Natural killer cell (primary cell): ENCODE measurements at regions not wholly inside any gene's neighbourhood (a gene's known extent, or its start where the extent isn't known, plus 50 kb on each side); places are given as distances from the start of the nearest gene placed in this dataset.
A peak's percentile ranks its signal among the peaks of the same experiment; 100 is the strongest.

Experiments
- ATAC-seq, 3 donors: fragments of 150-1000 bp in 2 of 3; fragments of 200-7000 bp in 1 of 3; cut with Tn5 transposase; 1 replicate in 1 of 3; 2 replicates in 2 of 3; pipeline ENCODE4 v1.10.0; 2021; ENCODE audit warnings: mild to moderate bottlenecking in 2 of 3, moderate library complexity in 2 of 3
- DNase-seq, 2 donors: peaks; one replicate each; pipeline versions ENCODE4 v3.0.0 to v3.0.0-alpha.2; 2013 to 2021; ENCODE audit warnings: mixed read lengths in 1 of 2
- H3K27ac ChIP-seq: one replicate; pipeline ENCODE4 v1.5.1; 2013; ENCODE audit warnings: mild to moderate bottlenecking, low read length
- H3K27me3 ChIP-seq: one replicate; pipeline ENCODE4 v1.6.1; 2013; ENCODE audit warnings: low read length; ENCODE audit not compliant: control insufficient read depth, insufficient read depth
- H3K36me3 ChIP-seq: one replicate; pipeline ENCODE4 v1.6.1; 2013; ENCODE audit warnings: low read length; ENCODE audit not compliant: control insufficient read depth, insufficient read depth
- H3K4me1 ChIP-seq: one replicate; pipeline ENCODE4 v1.6.1; 2013; ENCODE audit warnings: low read length; ENCODE audit not compliant: control insufficient read depth, insufficient read depth
- H3K4me3 ChIP-seq: one replicate; pipeline ENCODE4 v1.5.1; 2013; ENCODE audit warnings: low read length
- H3K9me3 ChIP-seq: one replicate; pipeline ENCODE4 v1.6.1; 2013; ENCODE audit warnings: low read length; ENCODE audit not compliant: control insufficient read depth, insufficient read depth
- H3K27ac Mint-ChIP-seq, 2 donors: one replicate each; pipeline ENCODE4 v1.8.0; 2022; ENCODE audit warnings: mild to moderate bottlenecking in 2 of 2, mixed read lengths in 2 of 2, moderate library complexity in 1 of 2
- H3K27me3 Mint-ChIP-seq, 2 donors: one replicate each; pipeline ENCODE4 v1.8.0; 2022; ENCODE audit warnings: low read depth in 2 of 2, mixed read lengths in 2 of 2
- H3K36me3 Mint-ChIP-seq: one replicate; pipeline ENCODE4 v1.8.0; 2022; ENCODE audit warnings: mixed read lengths
- H3K4me1 Mint-ChIP-seq, 2 donors: one replicate each; pipeline ENCODE4 v1.8.0; 2022; ENCODE audit warnings: mixed read lengths in 2 of 2
- H3K4me3 Mint-ChIP-seq: one replicate; pipeline ENCODE4 v1.8.0; 2022; ENCODE audit warnings: mild to moderate bottlenecking, moderate library complexity, mixed read lengths
- H3K9me3 Mint-ChIP-seq, 2 donors: one replicate each; pipeline ENCODE4 v1.8.0; 2022; ENCODE audit warnings: mixed read lengths in 2 of 2
- WGBS: methylation state at CpG from one replicate; pipeline ENCODE4 v1.1.7; 2013; ENCODE audit warnings: missing lambda C conversion rate; ENCODE audit not compliant: insufficient coverage; 5-methylcytosine and 5-hydroxymethylcytosine counted together
- intact Hi-C: fragments of 100-400 bp; cut with micrococcal nuclease; formaldehyde crosslinking; loops from one replicate; pipeline ENCODE4 v1.14.2; 2022
- TF ChIP-seq, protein P1 (sequence below): fragments of 200-600 bp; IDR thresholded peaks from one replicate; pipeline ENCODE4 v1.8.0; 2022; ENCODE audit warnings: antibody characterized with exemption

DNA sequence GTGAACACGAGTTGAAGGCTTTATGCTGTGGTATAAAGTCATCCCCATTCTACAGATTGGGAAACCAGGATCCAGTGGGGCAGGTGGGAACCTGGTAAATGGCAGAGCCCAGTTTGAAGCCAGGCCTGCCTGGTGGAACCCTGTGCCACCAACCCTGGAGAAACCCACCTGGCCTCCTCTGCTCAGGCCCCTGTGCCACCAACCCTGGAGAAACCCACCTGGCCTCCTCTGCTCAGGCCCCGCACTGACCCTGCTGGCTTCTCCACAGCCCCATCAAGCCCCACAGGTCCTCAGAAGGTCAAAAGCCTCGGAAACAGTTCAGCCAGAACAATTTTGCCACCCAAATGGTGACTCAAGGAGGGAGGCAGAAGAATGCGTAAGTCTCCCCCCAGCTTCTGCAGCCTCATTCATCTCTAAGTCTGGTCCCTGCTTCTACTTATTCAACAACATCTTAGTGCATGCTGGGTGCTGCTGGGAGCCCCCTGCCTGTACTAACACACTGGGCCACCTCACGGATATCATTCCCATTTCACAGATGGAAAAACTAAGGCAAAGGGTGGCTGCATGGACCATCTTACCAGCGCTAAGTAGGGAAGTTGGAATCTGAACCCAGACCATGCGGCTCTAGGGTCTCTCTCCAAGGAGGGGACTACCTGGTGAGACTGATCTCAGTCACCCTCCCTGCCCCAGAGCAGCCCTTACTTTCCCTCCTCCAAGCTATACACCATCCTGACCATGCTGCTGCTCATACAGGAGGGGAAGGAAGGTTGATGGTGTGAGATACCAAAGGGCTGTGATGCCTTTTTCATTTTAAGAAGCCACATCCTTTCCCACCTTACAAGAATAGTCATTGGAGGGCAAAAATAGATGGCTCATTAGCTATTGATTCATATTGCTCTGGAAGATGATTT lies 93.7 kb upstream of the ID2 start:
- no peak overlapping the region for H3K4me3 ChIP-seq
- WGBS: 88% methylated on average over 7 of the region's 7 CpGs
- no peaks in the 10 kb centered on the region for H3K27me3 ChIP-seq
- Mint-ChIP-seq H3K9me3 (no peaks in the 10 kb centered on the region), H3K27me3 (peaks cover 0 to 6% of the 10 kb centered on the region in 2 donors), H3K36me3 (no peaks in the 10 kb centered on the region), H3K4me3 (peak overlapping the region; percentile 84), H3K4me1 (peaks cover 24 to 34% of the 10 kb centered on the region in 2 donors), H3K27ac (peak overlapping the region; percentile 55 to 68)
- ATAC-seq (peak; percentile 48 to 58 (median 54)), DNase-seq (peak in 1 of 2 donors; percentile 58)
- H3K36me3 ChIP-seq: no peaks in the 10 kb centered on the region
- H3K27ac ChIP-seq: no peak overlapping the region
- H3K4me1 ChIP-seq: peaks cover 54% of the 10 kb centered on the region
- TF ChIP-seq, protein P1, sequence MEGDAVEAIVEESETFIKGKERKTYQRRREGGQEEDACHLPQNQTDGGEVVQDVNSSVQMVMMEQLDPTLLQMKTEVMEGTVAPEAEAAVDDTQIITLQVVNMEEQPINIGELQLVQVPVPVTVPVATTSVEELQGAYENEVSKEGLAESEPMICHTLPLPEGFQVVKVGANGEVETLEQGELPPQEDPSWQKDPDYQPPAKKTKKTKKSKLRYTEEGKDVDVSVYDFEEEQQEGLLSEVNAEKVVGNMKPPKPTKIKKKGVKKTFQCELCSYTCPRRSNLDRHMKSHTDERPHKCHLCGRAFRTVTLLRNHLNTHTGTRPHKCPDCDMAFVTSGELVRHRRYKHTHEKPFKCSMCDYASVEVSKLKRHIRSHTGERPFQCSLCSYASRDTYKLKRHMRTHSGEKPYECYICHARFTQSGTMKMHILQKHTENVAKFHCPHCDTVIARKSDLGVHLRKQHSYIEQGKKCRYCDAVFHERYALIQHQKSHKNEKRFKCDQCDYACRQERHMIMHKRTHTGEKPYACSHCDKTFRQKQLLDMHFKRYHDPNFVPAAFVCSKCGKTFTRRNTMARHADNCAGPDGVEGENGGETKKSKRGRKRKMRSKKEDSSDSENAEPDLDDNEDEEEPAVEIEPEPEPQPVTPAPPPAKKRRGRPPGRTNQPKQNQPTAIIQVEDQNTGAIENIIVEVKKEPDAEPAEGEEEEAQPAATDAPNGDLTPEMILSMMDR: no peak
- H3K9me3 ChIP-seq: no peaks in the 10 kb centered on the region
- intact Hi-C loops: no loop called here

DNA sequence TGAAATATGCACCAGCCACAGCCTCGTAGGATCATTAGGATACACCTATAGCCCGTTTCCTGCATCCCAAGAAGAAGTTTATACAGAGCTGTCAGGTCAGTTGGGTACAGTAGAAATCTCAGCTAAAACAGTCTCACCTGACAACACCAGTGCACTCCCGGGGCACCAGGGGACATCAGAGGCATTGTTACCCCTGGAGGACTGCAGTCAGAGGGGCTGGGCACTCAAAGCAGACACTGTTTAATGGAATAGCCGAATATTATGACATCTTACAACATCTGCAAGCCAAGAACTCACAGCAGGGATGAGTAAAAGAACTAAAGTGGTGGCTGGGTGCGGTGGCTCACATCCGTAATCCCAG lies 93.0 kb upstream of the ID2 start:
- H3K36me3 Mint-ChIP-seq: no peaks in the 10 kb centered on the region
- H3K4me1 Mint-ChIP-seq: peaks cover 24 to 32% of the 10 kb centered on the region in 2 donors
- no peak overlapping the region for H3K27ac ChIP-seq
- H3K4me1 ChIP-seq: peaks cover 48% of the 10 kb centered on the region
- DNase-seq: no peak
- peak overlapping the region; percentile 84 for H3K4me3 Mint-ChIP-seq
- H3K9me3 ChIP-seq: no peaks in the 10 kb centered on the region
- peak in 1 of 3 donors; percentile 35 for ATAC-seq
- no peaks in the 10 kb centered on the region for H3K27me3 ChIP-seq
- 44% methylated on average over 6 of the region's 6 CpGs for WGBS
- no peak overlapping the region for H3K4me3 ChIP-seq
- TF ChIP-seq, protein P1: no peak
- no peaks in the 10 kb centered on the region for H3K36me3 ChIP-seq
- peak overlapping the region; percentile 55 to 68 for H3K27ac Mint-ChIP-seq
- no peaks in the 10 kb centered on the region for H3K9me3 Mint-ChIP-seq
- H3K27me3 Mint-ChIP-seq: peaks cover 0 to 6% of the 10 kb centered on the region in 2 donors
- intact Hi-C loops: no loop called here

DNA sequence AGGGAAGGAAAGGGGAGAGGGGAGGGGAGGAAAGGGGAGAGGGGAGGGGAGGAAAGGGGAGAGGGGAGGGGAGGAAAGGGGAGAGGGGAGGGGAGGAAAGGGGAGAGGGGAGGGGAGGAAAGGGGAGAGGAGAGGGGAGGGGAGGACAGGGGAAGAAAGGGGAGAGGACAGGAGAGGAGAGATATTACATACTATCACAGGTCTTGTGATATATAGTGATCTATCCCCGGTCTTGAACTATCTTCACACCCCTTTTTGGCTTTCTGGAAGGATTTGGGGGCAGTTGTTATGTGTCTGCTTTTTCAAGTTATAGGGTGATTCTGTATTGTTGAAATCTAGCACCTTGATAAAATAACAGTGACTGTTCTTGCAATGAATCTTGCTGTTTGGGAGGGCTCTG lies 92.1 kb upstream of the ID2 start:
- H3K4me1 ChIP-seq: peaks cover 39% of the 10 kb centered on the region
- Mint-ChIP-seq H3K36me3 (no peaks in the 10 kb centered on the region), H3K27me3 (peaks cover 0 to 3% of the 10 kb centered on the region in 2 donors), H3K27ac (no peak overlapping the region), H3K4me1 (peaks cover 23 to 24% of the 10 kb centered on the region in 2 donors), H3K4me3 (peak overlapping the region; percentile 17), H3K9me3 (no peaks in the 10 kb centered on the region)
- TF ChIP-seq, protein P1: no peak
- H3K4me3 ChIP-seq: no peak overlapping the region
- H3K36me3 ChIP-seq: no peaks in the 10 kb centered on the region
- WGBS: no CpG with 5 or more reads among the region's 1 CpG
- no peak for DNase-seq
- intact Hi-C loops: no loop called here
- no peaks in the 10 kb centered on the region for H3K9me3 ChIP-seq
- ATAC-seq: no peak
- H3K27ac ChIP-seq: no peak overlapping the region
- H3K27me3 ChIP-seq: no peaks in the 10 kb centered on the region
